HepG2 (cell line): ENCODE measurements at regions not wholly inside any gene's neighbourhood (a gene's known extent, or its start where the extent isn't known, plus 50 kb on each side); places are given as distances from the start of the nearest gene placed in this dataset.
A peak's percentile ranks its signal among the peaks of the same experiment; 100 is the strongest.

Experiments
- ATF2 ChIP-seq: sonication (generic); formaldehyde crosslinking; IDR thresholded peaks from 2 replicates; pipeline ENCODE4 v1.4.0; 2020; ENCODE audit warnings: missing genetic modification reagents
- CEBPB ChIP-seq: IDR thresholded peaks from 2 replicates; pipeline ENCODE4 v1.6.1; 2011; ENCODE audit warnings: low read depth, low read length, improper control_type of control experiment, borderline replicate concordance
- EHMT2 ChIP-seq: fragments of 200-600 bp; sonication (generic); IDR thresholded peaks from 2 replicates; pipeline ENCODE4 v1.7.0; 2017; ENCODE audit warnings: antibody characterized with exemption, low read depth, low read length, borderline replicate concordance
- EP300 ChIP-seq, 3 experiments: sonication (generic) in 1 of 3; formaldehyde crosslinking in 1 of 3; IDR thresholded peaks; 2 replicates each; pipeline versions ENCODE4 v1.5.1 to v1.6.1; 2011 to 2020; ENCODE audit warnings: low read depth in 2 of 3, low read length in 2 of 3, borderline replicate concordance in 1 of 3, improper control_type of control experiment in 1 of 3, mild to moderate bottlenecking in 1 of 3, missing genetic modification reagents in 1 of 3, moderate library complexity in 1 of 3
- ETV5 ChIP-seq: IDR thresholded peaks from 2 replicates; pipeline ENCODE4 v1.6.1; 2018; ENCODE audit warnings: missing biosample characterization, missing genetic modification reagents, inconsistent platforms, borderline replicate concordance
- FOXJ3 ChIP-seq: sonication (generic); formaldehyde crosslinking; IDR thresholded peaks from 2 replicates; pipeline ENCODE4 v1.4.0; 2020; ENCODE audit warnings: missing genetic modification reagents, mild to moderate bottlenecking, borderline replicate concordance
- GABPA ChIP-seq, 2 experiments: IDR thresholded peaks; 2 replicates each; pipeline ENCODE4 v1.6.1; 2011 to 2016; ENCODE audit warnings: low read depth in 2 of 2, low read length in 1 of 2, missing biosample characterization in 1 of 2, missing genetic modification characterization in 1 of 2
- GATAD2A ChIP-seq: IDR thresholded peaks from 2 replicates; pipeline ENCODE4 v1.6.1; 2016
- HMGXB3 ChIP-seq: sonication (generic); formaldehyde crosslinking; IDR thresholded peaks from 2 replicates; pipeline ENCODE4 v1.4.0; 2020; ENCODE audit warnings: missing genetic modification reagents, borderline replicate concordance
- MBNL3 ChIP-seq: fragments of 250-450 bp; sonication (Bioruptor Pico); conservative IDR thresholded peaks from 2 replicates; pipeline ENCODE4 v1.8.0; 2022; ENCODE audit warnings: mild to moderate bottlenecking, inconsistent platforms
- MIER3 ChIP-seq: IDR thresholded peaks from 2 replicates; pipeline ENCODE4 v1.6.1; 2016; ENCODE audit warnings: missing compliant biosample characterization, borderline replicate concordance
- MIXL1 ChIP-seq: IDR thresholded peaks from 2 replicates; pipeline ENCODE4 v1.6.1; 2016
- MLLT10 ChIP-seq: sonication (generic); formaldehyde crosslinking; IDR thresholded peaks from 2 replicates; pipeline ENCODE4 v1.4.0; 2020; ENCODE audit warnings: missing genetic modification reagents
- NFKBIZ ChIP-seq: IDR thresholded peaks from 2 replicates; pipeline ENCODE4 v1.6.1; 2018; ENCODE audit warnings: missing genetic modification reagents, missing compliant biosample characterization
- RBM39 ChIP-seq: fragments of 200-400 bp; formaldehyde crosslinking; IDR thresholded peaks from one replicate; pipeline ENCODE4 v1.6.1; 2018; ENCODE audit warnings: antibody characterized with exemption, mild to moderate bottlenecking, low read depth, low read length; ENCODE audit not compliant: poor library complexity, severe bottlenecking
- RCOR2 ChIP-seq: IDR thresholded peaks from 2 replicates; pipeline ENCODE4 v1.6.1; 2016; ENCODE audit warnings: missing biosample characterization, missing genetic modification reagents
- RXRB ChIP-seq: IDR thresholded peaks from 2 replicates; pipeline ENCODE4 v1.6.1; 2016; ENCODE audit warnings: borderline replicate concordance, missing genetic modification reagents, missing compliant biosample characterization
- SMC3 ChIP-seq: IDR thresholded peaks from 2 replicates; pipeline ENCODE4 v1.6.1; 2011; ENCODE audit warnings: low read length, improper control_type of control experiment
- SOX13 ChIP-seq, 3 experiments: fragments of 450-650 bp in 1 of 3; sonication (generic) in 1 of 3; formaldehyde crosslinking in 1 of 3; IDR thresholded peaks in 2 of 3; conservative IDR thresholded peaks in 1 of 3; 2 replicates each; pipeline versions ENCODE4 v1.5.0 to v1.6.1; 2016 to 2020; ENCODE audit warnings: antibody characterized with exemption in 1 of 3, mild to moderate bottlenecking in 1 of 3, missing compliant biosample characterization in 1 of 3, missing genetic modification reagents in 1 of 3, moderate library complexity in 1 of 3
- TARDBP ChIP-seq: sonication (generic); formaldehyde crosslinking; IDR thresholded peaks from 2 replicates; pipeline ENCODE4 v1.8.0; 2022; ENCODE audit warnings: mild to moderate bottlenecking, missing genetic modification reagents
- XRCC5 ChIP-seq: fragments of 200-400 bp; formaldehyde crosslinking; optimal IDR thresholded peaks from 2 replicates; pipeline ENCODE3; 2017; ENCODE audit warnings: mild to moderate bottlenecking, low read length
- ZBTB25 ChIP-seq: IDR thresholded peaks from 2 replicates; pipeline ENCODE4 v1.6.1; 2018; ENCODE audit warnings: missing genetic modification reagents
- ZKSCAN8 ChIP-seq: IDR thresholded peaks from 2 replicates; pipeline ENCODE4 v1.6.1; 2016; ENCODE audit warnings: borderline replicate concordance, missing genetic modification reagents, missing compliant biosample characterization
- ZNF34 ChIP-seq: sonication (generic); formaldehyde crosslinking; IDR thresholded peaks from 2 replicates; pipeline ENCODE4 v1.4.0; 2020; ENCODE audit warnings: mild to moderate bottlenecking, missing genetic modification reagents, borderline replicate concordance

DNA sequence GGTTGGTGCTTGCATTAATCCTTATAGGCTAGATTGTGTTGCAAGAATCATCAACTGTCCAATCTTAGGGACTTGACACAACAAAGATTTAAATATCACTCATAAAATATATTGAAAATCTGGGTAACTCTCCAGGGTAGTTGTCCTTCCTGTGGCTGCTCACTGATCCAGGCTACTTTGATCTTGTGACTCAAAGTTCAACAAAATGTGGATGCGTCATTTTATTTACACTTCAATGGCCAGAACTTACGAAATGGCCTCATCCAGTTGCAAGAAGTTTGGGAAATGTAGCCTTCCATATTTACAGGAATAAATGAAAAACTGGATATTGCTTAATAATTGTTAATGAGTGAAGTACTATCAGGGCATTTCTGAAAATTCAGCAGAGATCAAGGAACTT is 235.5 kb upstream of the ACTBL2 start (continued):
- TF ChIP-seq HMGXB3 (0 out of 2 replicates have a peak, but pooled peaks have one; percentile 42), XRCC5 (no peak), MIER3 (peak; percentile 72; the same call in 1 of the 2 replicates), EHMT2 (peak; percentile 75; the same call in 1 of the 2 replicates), ATF2 (CRISPR knock-in tag) (peak; percentile 55; the same call in 1 of the 2 replicates), MBNL3 (CRISPR knock-in tag) (no peak), RBM39 (no peak), SMC3 (peak; percentile 2; the same call in 1 of the 2 replicates), ZNF34 (CRISPR knock-in tag) (no peak), RXRB (peak; percentile 71), MIXL1 (CRISPR knock-in tag) (peak; percentile 39; the same call in 1 of the 2 replicates), GABPA (IDR thresholded peaks at IDR 0.05; ENCODE audit: low read depth, low read length) (no peak), GABPA (CRISPR knock-in tag; IDR thresholded peaks at IDR 0.05; ENCODE audit: low read depth) (0 out of 2 replicates have a peak, but pooled peaks have one; percentile 22), MLLT10 (CRISPR knock-in tag) (no peak), RCOR2 (CRISPR knock-in tag) (peak; percentile 49; the same call in 1 of the 2 replicates), FOXJ3 (CRISPR knock-in tag) (peak; percentile 34; the same call in 1 of the 2 replicates), ETV5 (CRISPR knock-in tag) (peak; percentile 42; the same call in 1 of the 2 replicates), SOX13 (IDR thresholded peaks at IDR 0.05) (no peak), SOX13 (CRISPR knock-in tag; conservative IDR thresholded peaks at IDR 0.05 in 1 of 2, IDR thresholded peaks at IDR 0.05 in 1 of 2) (peak in 1 of 2 experiments; percentile 55; a peak in 1 of 4 replicates), NFKBIZ (no peak), EP300 (IDR thresholded peaks at IDR 0.05; ENCODE audit: low read depth in 2 of 2, low read length in 2 of 2) (peak; percentile 63 to 87; a peak in 3 of 4 replicates), EP300 (CRISPR knock-in tag; IDR thresholded peaks at IDR 0.05; ENCODE audit: borderline replicate concordance) (no peak), CEBPB (peak; percentile 91), GATAD2A (CRISPR knock-in tag) (peak; percentile 85), ZKSCAN8 (CRISPR knock-in tag) (0 out of 2 replicates have a peak, but pooled peaks have one; percentile 55), ZBTB25 (CRISPR knock-in tag) (0 out of 2 replicates have a peak, but pooled peaks have one; percentile 40), TARDBP (no peak)
